ENCODE measurements at regions not wholly inside any gene's neighbourhood (a gene's known extent, or its start where the extent isn't known, plus 50 kb on each side); places are given as distances from the start of the nearest gene placed in this dataset.

GRCh38 chr13:73828811-73829210, 305.4 kb downstream of the KLF12 start:
- DNase-seq (ENCODE audit: low read depth, low spot score): no peak
- H3K4me3 ChIP-seq (ENCODE audit: low read depth, low read length): no peak overlapping the region
- TF ChIP-seq CTCF (IDR thresholded peaks at IDR 0.05; ENCODE audit: insufficient read depth, low read length, missing control alignments): no peak
- ChIA-PET POLR2A (no interaction called here), CTCF (interaction anchor here (1.3 to 1.5 kb wide), 2 partner anchors 14 to 19 kb away, joined by 3 read pairs; no protein-coding TSS in a partner anchor)

GRCh38 chr13:73827434-73827833, 306.8 kb downstream of the KLF12 start:
- TF ChIP-seq CTCF (IDR thresholded peaks at IDR 0.05; ENCODE audit: insufficient read depth, low read length, missing control alignments): no peak
- ChIA-PET POLR2A (no interaction called here), CTCF (interaction anchor here (1.0 to 1.3 kb wide), 2 partner anchors 9 to 12 kb away, joined by 3 read pairs; no protein-coding TSS in a partner anchor)
- H3K4me3 ChIP-seq (ENCODE audit: low read depth, low read length): no peak overlapping the region
- no peak for DNase-seq (ENCODE audit: low read depth, low spot score)

- no peak for DNase-seq (ENCODE audit: low read depth, low spot score)
- ChIA-PET POLR2A (no interaction called here), CTCF (interaction anchor here (0.9 to 1.3 kb wide), 2 partner anchors 11 to 68 kb away, joined by 3 to 6 read pairs; no protein-coding TSS in a partner anchor)
- no peak for TF ChIP-seq CTCF (IDR thresholded peaks at IDR 0.05; ENCODE audit: insufficient read depth, low read length, missing control alignments)
- no peak overlapping the region for H3K4me3 ChIP-seq (ENCODE audit: low read depth, low read length)
Observed at GRCh38 chr13:73825143-73825542, 309.1 kb downstream of the KLF12 start.

- ChIA-PET CTCF (interaction anchor here (0.9 to 2.6 kb wide), 3 partner anchors 12 to 14 kb away, joined by 4 to 13 read pairs (median 4); no protein-coding TSS in a partner anchor), POLR2A (no interaction called here)
- no peak for DNase-seq (ENCODE audit: low read depth, low spot score)
Observed at GRCh38 chr13:73822668-73823592, 311.3 kb downstream of the KLF12 start.

GRCh38 chr13:73820688-73821087, 313.5 kb downstream of the KLF12 start:
- ChIA-PET POLR2A (no interaction called here), CTCF (interaction anchor here (1.2 to 1.7 kb wide), 3 partner anchors 8 to 28 kb away, joined by 3 to 4 read pairs (median 4); no protein-coding TSS in a partner anchor)
- TF ChIP-seq CTCF (IDR thresholded peaks at IDR 0.05; ENCODE audit: insufficient read depth, low read length, missing control alignments): no peak
- no peak for DNase-seq (ENCODE audit: low read depth, low spot score)
- H3K4me3 ChIP-seq (ENCODE audit: low read depth, low read length): no peak overlapping the region

More at GRCh38 chr13:73822668-73823592, 311.3 kb downstream of the KLF12 start:
- TF ChIP-seq CTCF (IDR thresholded peaks at IDR 0.05; ENCODE audit: insufficient read depth, low read length, missing control alignments): no peak
- H3K4me3 ChIP-seq (ENCODE audit: low read depth, low read length): no peak overlapping the region

- no peak for DNase-seq (ENCODE audit: low read depth, low spot score)
- CTCF ChIA-PET: no interaction called here
- H3K4me3 ChIP-seq (ENCODE audit: low read depth, low read length): no peak overlapping the region
- POLR2A ChIA-PET: no interaction called here
- TF ChIP-seq CTCF (IDR thresholded peaks at IDR 0.05; ENCODE audit: insufficient read depth, low read length, missing control alignments): no peak
Observed at GRCh38 chr13:73820285-73820684, 313.9 kb downstream of the KLF12 start.
